Upper lobe of right lung (tissue), 1 donor: ENCODE measurements at regions not wholly inside any gene's neighbourhood (a gene's known extent, or its start where the extent isn't known, plus 50 kb on each side); places are given as distances from the start of the nearest gene placed in this dataset.
A peak's percentile ranks its signal among the peaks of the same experiment; 100 is the strongest.

ENCODE experiments used
- ATAC-seq: fragments of 200-7000 bp; cut with Tn5 transposase; one replicate; pipeline ENCODE4 v1.9.1; 2020; ENCODE audit warnings: mild to moderate bottlenecking, moderate library complexity
- DNase-seq: peaks from one replicate; pipeline ENCODE4 v3.0.0-alpha.2; 2020
- H3K27ac ChIP-seq: fragments of 200-600 bp; one replicate; pipeline ENCODE4 v1.8.0; 2022
- H3K27me3 ChIP-seq: fragments of 200-600 bp; one replicate; pipeline ENCODE4 v1.8.0; 2022; ENCODE audit warnings: mild to moderate bottlenecking
- H3K36me3 ChIP-seq: fragments of 200-600 bp; one replicate; pipeline ENCODE4 v1.8.0; 2022
- H3K4me1 ChIP-seq: fragments of 200-600 bp; one replicate; pipeline ENCODE4 v1.8.0; 2022
- H3K4me3 ChIP-seq: fragments of 200-600 bp; one replicate; pipeline ENCODE4 v1.8.0; 2022; ENCODE audit warnings: mild to moderate bottlenecking
- H3K9me3 ChIP-seq: fragments of 200-600 bp; one replicate; pipeline ENCODE4 v1.8.0; 2022
- intact Hi-C: fragments of 100-400 bp; cut with DNase I; formaldehyde crosslinking; loops from one replicate; pipeline ENCODE4 v1.11.0; 2022
- TF ChIP-seq, protein P1 (sequence below): fragments of 200-600 bp; IDR thresholded peaks from one replicate; pipeline ENCODE4 v1.8.0; 2022; ENCODE audit warnings: antibody characterized with exemption
- donor health status: DM: no; HTN: yes; CAD: no; lungs with severe emphysema.

DNA sequence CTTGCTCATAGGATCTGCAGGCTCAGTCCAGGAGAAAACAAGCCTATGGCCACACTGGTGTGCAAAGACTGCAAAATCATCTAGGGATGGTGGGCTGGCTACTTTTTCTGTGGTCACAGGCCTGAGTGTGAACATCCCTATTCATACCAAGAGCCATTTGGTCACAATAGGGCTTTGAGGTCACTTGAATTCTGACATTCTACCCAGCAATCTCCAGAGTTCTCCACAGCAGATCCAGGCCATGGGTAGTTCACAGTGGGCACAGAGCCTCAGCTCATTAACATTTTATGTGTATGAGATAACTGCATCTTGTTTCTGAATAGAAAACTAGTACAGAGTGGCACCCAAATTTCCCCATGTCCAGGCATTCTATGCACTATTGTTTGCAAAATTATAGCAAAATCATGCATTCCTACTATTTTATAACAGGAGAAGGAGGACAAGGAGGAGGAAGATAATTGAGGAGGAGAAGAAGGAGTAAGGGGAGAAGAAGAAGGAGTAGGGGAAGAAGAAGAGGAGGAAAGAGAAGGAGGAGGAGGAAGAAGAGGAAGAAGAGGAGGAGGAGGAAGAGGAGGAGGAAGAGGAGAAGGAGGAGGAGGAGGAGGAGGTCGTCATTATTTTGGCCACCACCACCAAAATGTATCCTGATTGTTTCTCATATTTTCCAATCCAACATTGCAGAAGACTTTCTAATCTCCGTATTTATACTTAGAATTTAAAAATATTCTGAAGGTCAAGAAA is 129.0 kb downstream of the SEMA6D start:
- DNase-seq (no peak), ATAC-seq (no peak)
- no peak overlapping the region for H3K4me3 ChIP-seq
- H3K9me3 ChIP-seq: no peaks in the 10 kb centered on the region
- H3K27ac ChIP-seq: no peak overlapping the region
- TF ChIP-seq, protein P1, sequence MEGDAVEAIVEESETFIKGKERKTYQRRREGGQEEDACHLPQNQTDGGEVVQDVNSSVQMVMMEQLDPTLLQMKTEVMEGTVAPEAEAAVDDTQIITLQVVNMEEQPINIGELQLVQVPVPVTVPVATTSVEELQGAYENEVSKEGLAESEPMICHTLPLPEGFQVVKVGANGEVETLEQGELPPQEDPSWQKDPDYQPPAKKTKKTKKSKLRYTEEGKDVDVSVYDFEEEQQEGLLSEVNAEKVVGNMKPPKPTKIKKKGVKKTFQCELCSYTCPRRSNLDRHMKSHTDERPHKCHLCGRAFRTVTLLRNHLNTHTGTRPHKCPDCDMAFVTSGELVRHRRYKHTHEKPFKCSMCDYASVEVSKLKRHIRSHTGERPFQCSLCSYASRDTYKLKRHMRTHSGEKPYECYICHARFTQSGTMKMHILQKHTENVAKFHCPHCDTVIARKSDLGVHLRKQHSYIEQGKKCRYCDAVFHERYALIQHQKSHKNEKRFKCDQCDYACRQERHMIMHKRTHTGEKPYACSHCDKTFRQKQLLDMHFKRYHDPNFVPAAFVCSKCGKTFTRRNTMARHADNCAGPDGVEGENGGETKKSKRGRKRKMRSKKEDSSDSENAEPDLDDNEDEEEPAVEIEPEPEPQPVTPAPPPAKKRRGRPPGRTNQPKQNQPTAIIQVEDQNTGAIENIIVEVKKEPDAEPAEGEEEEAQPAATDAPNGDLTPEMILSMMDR: no peak
- H3K4me1 ChIP-seq: no peaks in the 10 kb centered on the region
- intact Hi-C loops: no loop called here
- H3K36me3 ChIP-seq: no peaks in the 10 kb centered on the region
- H3K27me3 ChIP-seq: no peaks in the 10 kb centered on the region

DNA sequence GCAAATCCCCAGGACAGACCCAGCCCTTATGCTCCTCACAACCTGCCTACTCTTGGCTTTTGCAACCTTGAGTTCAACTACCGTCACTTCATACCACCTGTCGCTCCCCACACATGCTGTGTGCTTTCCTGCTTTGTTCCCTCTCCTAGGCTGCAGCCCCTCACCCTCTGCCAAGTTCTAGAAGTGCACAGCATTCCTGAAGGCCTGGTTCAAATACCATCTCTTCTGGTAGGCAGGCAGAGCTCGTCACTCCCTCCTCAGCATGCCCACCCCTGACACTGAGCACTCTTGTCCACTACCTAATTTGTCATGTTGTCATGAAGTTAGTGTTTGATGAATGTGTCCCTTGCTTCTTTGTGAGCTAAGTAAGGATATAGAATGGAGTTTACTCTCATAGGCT is 129.6 kb downstream of the SEMA6D start:
- TF ChIP-seq, protein P1: no peak
- intact Hi-C loops: no loop called here
- Histone ChIP-seq H3K9me3 (no peaks in the 10 kb centered on the region), H3K4me1 (no peaks in the 10 kb centered on the region), H3K27ac (no peak overlapping the region), H3K4me3 (no peak overlapping the region), H3K27me3 (no peaks in the 10 kb centered on the region), H3K36me3 (no peaks in the 10 kb centered on the region)
- DNase-seq (no peak), ATAC-seq (peak; percentile 27)

DNA sequence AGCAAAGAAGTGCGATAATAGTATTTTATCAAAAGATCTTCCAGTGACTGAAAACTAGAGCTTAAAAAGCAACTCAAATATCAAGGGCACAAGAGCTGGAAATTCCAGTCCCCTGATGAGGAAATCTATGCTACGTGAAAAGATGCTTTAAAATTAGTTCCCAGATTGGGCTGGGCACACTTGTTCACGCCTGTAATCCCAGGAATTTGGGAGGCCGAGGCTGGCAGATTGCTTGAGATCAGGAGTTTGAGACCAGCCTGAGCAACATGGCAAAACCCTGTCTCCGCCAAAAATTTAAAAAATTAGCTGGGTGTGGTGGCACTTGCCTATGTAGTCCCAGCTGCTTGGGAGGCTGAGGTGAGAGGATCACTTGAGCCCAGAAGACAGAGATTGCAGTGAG is 138.8 kb downstream of the SEMA6D start:
- Histone ChIP-seq H3K9me3 (no peaks in the 10 kb centered on the region), H3K27me3 (no peaks in the 10 kb centered on the region), H3K27ac (no peak overlapping the region), H3K4me3 (no peak overlapping the region), H3K4me1 (no peaks in the 10 kb centered on the region), H3K36me3 (no peaks in the 10 kb centered on the region)
- DNase-seq: no peak
- TF ChIP-seq, protein P1: no peak
- intact Hi-C loops: no loop called here
- ATAC-seq: no peak

DNA sequence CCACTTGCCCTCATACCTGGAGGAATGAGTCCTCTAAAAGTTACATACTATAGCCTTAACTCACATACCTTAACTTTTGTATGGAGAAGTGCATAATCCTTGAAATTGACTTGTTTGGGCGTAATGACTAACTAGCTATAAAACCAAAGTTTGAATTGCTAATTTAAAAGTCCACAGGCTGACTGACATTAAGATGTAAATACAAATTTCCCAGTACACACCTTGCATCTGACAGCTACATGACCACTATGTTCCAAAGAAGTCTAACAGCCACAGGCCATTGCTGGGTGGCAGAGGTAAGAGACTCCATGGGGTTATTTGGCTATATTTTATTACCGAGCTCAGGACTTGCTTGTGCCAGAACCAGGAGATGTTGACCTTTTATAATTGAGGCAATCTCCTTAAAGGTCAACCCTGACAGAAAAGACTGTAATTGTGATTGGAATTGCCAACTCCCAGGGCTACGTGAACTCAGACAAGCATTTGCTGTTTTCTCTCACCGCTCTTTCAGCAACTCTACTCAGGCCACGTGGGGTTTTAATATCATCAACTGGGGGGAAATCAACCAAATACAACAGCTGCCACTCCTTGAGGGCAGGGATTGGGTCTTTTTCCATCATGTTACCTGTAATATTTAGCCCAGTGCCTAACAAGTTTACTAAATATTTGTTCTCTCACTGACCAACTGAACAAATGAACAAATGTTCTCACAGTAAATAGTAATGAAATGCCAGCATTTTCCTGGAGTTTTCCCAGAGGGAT is 139.9 kb downstream of the SEMA6D start:
- Histone ChIP-seq H3K9me3 (no peaks in the 10 kb centered on the region), H3K4me1 (no peaks in the 10 kb centered on the region), H3K4me3 (no peak overlapping the region), H3K27me3 (no peaks in the 10 kb centered on the region), H3K27ac (no peak overlapping the region), H3K36me3 (no peaks in the 10 kb centered on the region)
- no peak for ATAC-seq
- TF ChIP-seq, protein P1: no peak
- no peak for DNase-seq
- intact Hi-C loops: no loop called here

DNA sequence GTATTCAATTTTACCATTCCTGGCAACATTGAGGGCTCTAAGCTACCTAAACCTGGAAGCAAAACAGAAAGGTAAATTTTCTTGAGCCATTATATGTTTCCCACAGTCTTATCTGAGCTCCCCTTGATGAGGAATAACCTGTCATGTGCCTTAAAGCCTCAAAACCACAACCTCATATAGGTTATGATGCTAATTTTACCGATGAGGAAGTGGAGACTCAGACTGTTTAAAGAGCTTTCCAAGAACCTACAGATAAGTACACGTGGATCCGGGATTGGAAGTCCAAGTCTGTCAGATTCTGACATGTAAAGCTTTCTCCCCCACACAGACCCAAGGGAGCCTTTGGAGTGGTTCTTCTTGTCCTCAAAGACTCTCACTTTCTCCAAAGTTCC is 140.5 kb downstream of the SEMA6D start:
- TF ChIP-seq, protein P1: no peak
- Histone ChIP-seq H3K27me3 (no peaks in the 10 kb centered on the region), H3K9me3 (no peaks in the 10 kb centered on the region), H3K4me3 (no peak overlapping the region), H3K36me3 (no peaks in the 10 kb centered on the region), H3K27ac (no peak overlapping the region), H3K4me1 (no peaks in the 10 kb centered on the region)
- no peak for DNase-seq
- intact Hi-C loops: no loop called here
- no peak for ATAC-seq
